ENCODE measurements at regions not wholly inside any gene's neighbourhood (a gene's known extent, or its start where the extent isn't known, plus 50 kb on each side); places are given as distances from the start of the nearest gene placed in this dataset.

DNA sequence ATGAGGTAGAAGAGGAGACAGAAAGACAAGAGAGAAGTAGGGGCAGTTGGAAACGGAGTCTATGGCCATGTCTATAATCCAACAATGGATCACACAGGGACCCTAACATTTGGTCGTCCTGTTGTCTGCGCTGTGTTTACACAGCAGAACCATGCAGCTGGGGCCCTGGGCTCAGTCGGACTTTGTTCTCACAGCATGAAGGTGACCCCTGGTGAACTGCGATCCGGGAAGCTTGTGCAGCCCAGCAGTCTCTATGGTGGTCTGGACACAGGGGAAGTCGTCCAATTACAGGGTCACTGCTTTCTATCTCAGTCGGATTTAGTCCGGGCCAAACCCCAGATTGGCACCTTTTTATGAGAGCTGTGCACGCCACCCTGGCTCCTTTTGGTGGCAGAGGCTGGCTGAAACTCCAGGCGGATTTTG, 153.6 kb downstream of the FOXA2 start (continued):
- 0 out of 2 replicates have a peak, but pooled peaks have one; percentile 49 for TF ChIP-seq SETDB1 (CRISPR knock-in tag; IDR thresholded peaks at IDR 0.05; ENCODE audit: borderline replicate concordance)
- TF ChIP-seq XRCC5 (optimal IDR thresholded peaks at IDR 0.05; ENCODE audit: low read length), result peak; percentile 96
- no peak for TF ChIP-seq ZUFSP (CRISPR knock-in tag; IDR thresholded peaks at IDR 0.05; ENCODE audit: borderline replicate concordance)
- no peak for TF ChIP-seq ZFP82 (CRISPR knock-in tag; IDR thresholded peaks at IDR 0.05; ENCODE audit: borderline replicate concordance)
- TF ChIP-seq FOXM1 (CRISPR knock-in tag; IDR thresholded peaks at IDR 0.05), result no peak
- no peak for TF ChIP-seq KLF11 (CRISPR knock-in tag; IDR thresholded peaks at IDR 0.05)
- TF ChIP-seq CENPT (CRISPR knock-in tag; IDR thresholded peaks at IDR 0.05; ENCODE audit: low read depth), result no peak
- TF ChIP-seq SATB2 (CRISPR knock-in tag; IDR thresholded peaks at IDR 0.05), result peak; percentile 60; the same call in 1 of the 2 replicates
- no peak for TF ChIP-seq ZNF589 (CRISPR knock-in tag; conservative IDR thresholded peaks at IDR 0.05)
- TF ChIP-seq ZBTB7A (CRISPR knock-in tag; IDR thresholded peaks at IDR 0.05), result peak; percentile 98
- TF ChIP-seq SIX1 (CRISPR knock-in tag; IDR thresholded peaks at IDR 0.05; ENCODE audit: borderline replicate concordance), result peak; percentile 81
- peak; percentile 94 for TF ChIP-seq CBX1 (IDR thresholded peaks at IDR 0.05; ENCODE audit: low read depth)
- peak; percentile 92; the same call in 1 of the 2 replicates for TF ChIP-seq ZNF354B (CRISPR knock-in tag; IDR thresholded peaks at IDR 0.05)
- no peak for TF ChIP-seq ZNF567 (CRISPR knock-in tag; IDR thresholded peaks at IDR 0.05; ENCODE audit: borderline replicate concordance)
- TF ChIP-seq, protein P1, sequence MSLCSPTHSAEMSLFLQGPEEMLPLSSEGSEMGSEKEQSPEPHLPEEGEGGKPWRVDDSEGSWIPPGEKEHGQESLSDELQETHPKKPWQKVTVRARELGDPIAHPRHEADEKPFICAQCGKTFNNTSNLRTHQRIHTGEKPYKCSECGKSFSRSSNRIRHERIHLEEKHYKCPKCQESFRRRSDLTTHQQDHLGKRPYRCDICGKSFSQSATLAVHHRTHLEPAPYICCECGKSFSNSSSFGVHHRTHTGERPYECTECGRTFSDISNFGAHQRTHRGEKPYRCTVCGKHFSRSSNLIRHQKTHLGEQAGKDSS (CRISPR knock-in tag; IDR thresholded peaks at IDR 0.05; ENCODE audit: borderline replicate concordance, low read depth), result peak; percentile 94; the same call in 1 of the 2 replicates
- TF ChIP-seq, protein P2, sequence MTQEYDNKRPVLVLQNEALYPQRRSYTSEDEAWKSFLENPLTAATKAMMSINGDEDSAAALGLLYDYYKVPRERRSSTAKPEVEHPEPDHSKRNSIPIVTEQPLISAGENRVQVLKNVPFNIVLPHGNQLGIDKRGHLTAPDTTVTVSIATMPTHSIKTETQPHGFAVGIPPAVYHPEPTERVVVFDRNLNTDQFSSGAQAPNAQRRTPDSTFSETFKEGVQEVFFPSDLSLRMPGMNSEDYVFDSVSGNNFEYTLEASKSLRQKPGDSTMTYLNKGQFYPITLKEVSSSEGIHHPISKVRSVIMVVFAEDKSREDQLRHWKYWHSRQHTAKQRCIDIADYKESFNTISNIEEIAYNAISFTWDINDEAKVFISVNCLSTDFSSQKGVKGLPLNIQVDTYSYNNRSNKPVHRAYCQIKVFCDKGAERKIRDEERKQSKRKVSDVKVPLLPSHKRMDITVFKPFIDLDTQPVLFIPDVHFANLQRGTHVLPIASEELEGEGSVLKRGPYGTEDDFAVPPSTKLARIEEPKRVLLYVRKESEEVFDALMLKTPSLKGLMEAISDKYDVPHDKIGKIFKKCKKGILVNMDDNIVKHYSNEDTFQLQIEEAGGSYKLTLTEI (CRISPR knock-in tag; conservative IDR thresholded peaks at IDR 0.05), result no peak
- TF ChIP-seq JARID2 (CRISPR knock-in tag; IDR thresholded peaks at IDR 0.05; ENCODE audit: insufficient replicate concordance), result no peak
- 0 out of 2 replicates have a peak, but pooled peaks have one; percentile 10 for TF ChIP-seq ZNF24 (IDR thresholded peaks at IDR 0.05)
- peak; percentile 97 for TF ChIP-seq FOXJ3 (CRISPR knock-in tag; IDR thresholded peaks at IDR 0.05; ENCODE audit: borderline replicate concordance)
- peak; percentile 87 for TF ChIP-seq SALL2 (CRISPR knock-in tag; IDR thresholded peaks at IDR 0.05)
- no peak for TF ChIP-seq ZNF224 (CRISPR knock-in tag; IDR thresholded peaks at IDR 0.05)
- no peak for TF ChIP-seq EZH2 (conservative IDR thresholded peaks at IDR 0.05; ENCODE audit: low read depth, low read length)
- TF ChIP-seq ZFP1 (CRISPR knock-in tag; IDR thresholded peaks at IDR 0.05), result peak; percentile 69; the same call in 1 of the 2 replicates
- TF ChIP-seq FOXP1 (IDR thresholded peaks at IDR 0.05), result peak; percentile 83
- TF ChIP-seq FOXP1 (CRISPR knock-in tag; IDR thresholded peaks at IDR 0.05), result peak; percentile 99
- TF ChIP-seq KAT8 (CRISPR knock-in tag; IDR thresholded peaks at IDR 0.05), result peak; percentile 87
- TF ChIP-seq ZNF33A (CRISPR knock-in tag; IDR thresholded peaks at IDR 0.05; ENCODE audit: borderline replicate concordance), result no peak; the same call in 1 of the 2 replicates
- TF ChIP-seq ZNF333 (CRISPR knock-in tag; IDR thresholded peaks at IDR 0.05; ENCODE audit: borderline replicate concordance), result no peak; the same call in 1 of the 2 replicates

Data from HepG2 (cell line).